ENCODE measurements at regions not wholly inside any gene's neighbourhood (a gene's known extent, or its start where the extent isn't known, plus 50 kb on each side); places are given as distances from the start of the nearest gene placed in this dataset.

DNA sequence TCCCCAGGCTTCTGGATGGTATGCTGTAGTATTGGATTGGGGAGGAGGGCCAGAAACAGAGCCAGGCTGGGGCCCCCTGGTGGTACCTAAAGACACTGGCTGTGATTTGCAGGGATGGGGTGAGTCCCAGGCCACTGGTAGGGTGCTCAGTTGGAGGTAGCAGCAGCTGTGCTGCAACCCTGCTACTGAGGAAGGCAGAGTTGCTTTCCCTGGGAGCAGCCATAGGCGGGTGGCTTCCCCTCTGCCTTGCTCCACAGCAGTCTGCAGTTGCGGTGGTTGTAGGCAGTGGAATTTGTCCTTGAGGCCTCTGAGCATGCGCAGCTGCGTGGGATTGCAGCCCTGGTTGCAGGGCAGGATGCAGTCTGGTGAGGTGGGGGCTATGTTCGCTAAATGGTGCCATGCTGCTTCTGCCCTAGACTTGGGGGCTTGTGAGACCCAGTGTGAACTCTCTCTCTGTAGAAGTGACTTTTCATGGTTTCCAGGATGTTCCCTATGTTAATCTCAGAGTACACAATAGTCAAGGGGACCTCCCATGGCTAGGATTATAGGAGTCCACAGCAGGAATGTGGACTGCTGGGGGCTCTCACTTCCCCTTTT is 443.5 kb downstream of the XIRP2 start:
- TF ChIP-seq, protein P1, sequence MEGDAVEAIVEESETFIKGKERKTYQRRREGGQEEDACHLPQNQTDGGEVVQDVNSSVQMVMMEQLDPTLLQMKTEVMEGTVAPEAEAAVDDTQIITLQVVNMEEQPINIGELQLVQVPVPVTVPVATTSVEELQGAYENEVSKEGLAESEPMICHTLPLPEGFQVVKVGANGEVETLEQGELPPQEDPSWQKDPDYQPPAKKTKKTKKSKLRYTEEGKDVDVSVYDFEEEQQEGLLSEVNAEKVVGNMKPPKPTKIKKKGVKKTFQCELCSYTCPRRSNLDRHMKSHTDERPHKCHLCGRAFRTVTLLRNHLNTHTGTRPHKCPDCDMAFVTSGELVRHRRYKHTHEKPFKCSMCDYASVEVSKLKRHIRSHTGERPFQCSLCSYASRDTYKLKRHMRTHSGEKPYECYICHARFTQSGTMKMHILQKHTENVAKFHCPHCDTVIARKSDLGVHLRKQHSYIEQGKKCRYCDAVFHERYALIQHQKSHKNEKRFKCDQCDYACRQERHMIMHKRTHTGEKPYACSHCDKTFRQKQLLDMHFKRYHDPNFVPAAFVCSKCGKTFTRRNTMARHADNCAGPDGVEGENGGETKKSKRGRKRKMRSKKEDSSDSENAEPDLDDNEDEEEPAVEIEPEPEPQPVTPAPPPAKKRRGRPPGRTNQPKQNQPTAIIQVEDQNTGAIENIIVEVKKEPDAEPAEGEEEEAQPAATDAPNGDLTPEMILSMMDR (IDR thresholded peaks at IDR 0.05): peak in 2 of 5 experiments; percentile 16 to 21
- TF ChIP-seq POLR2AphosphoS5 (IDR thresholded peaks at IDR 0.05) (no peak), POLR2A (IDR thresholded peaks at IDR 0.05) (no peak), EP300 (IDR thresholded peaks at IDR 0.05; ENCODE audit: low read depth) (no peak)

All from transverse colon (tissue), 4 donors.